Heart right ventricle (tissue), 16 donors: ENCODE measurements at regions not wholly inside any gene's neighbourhood (a gene's known extent, or its start where the extent isn't known, plus 50 kb on each side); places are given as distances from the start of the nearest gene placed in this dataset.

Source experiments
- ATAC-seq, 8 donors: fragments of 200-7000 bp; cut with Tn5 transposase; one replicate each; pipeline ENCODE4 v1.9.1; 2020; ENCODE audit warnings: mild to moderate bottlenecking in 8 of 8, moderate library complexity in 8 of 8, moderate number of reproducible peaks in 1 of 8
- DNase-seq, 2 donors: peaks; one replicate each; pipeline ENCODE4 v3.0.0-alpha.2; 2020
- H3K27ac ChIP-seq, 10 donors: fragments of 200-600 bp; sonication (generic) in 2 of 10; one replicate each; pipeline versions ENCODE4 v1.5.0 to v1.8.0; 2020 to 2022; ENCODE audit warnings: mild to moderate bottlenecking in 3 of 10
- H3K27me3 ChIP-seq, 7 donors: fragments of 200-600 bp; one replicate each; pipeline ENCODE4 v1.8.0; 2021 to 2022; ENCODE audit warnings: mild to moderate bottlenecking in 2 of 7
- H3K36me3 ChIP-seq, 9 donors: fragments of 200-600 bp; sonication (generic) in 1 of 9; one replicate each; pipeline versions ENCODE4 v1.5.0 to v1.8.0; 2020 to 2022; ENCODE audit warnings: mild to moderate bottlenecking in 2 of 9
- H3K4me1 ChIP-seq, 9 donors: fragments of 200-600 bp; sonication (generic) in 1 of 9; one replicate each; pipeline versions ENCODE4 v1.5.0 to v1.8.0; 2020 to 2022; ENCODE audit warnings: mild to moderate bottlenecking in 4 of 9
- H3K4me3 ChIP-seq, 10 donors: fragments of 200-600 bp; sonication (generic) in 2 of 10; one replicate each; pipeline versions ENCODE4 v1.5.0 to v1.8.0; 2020 to 2022; ENCODE audit warnings: mild to moderate bottlenecking in 7 of 10, moderate library complexity in 2 of 10
- H3K9me3 ChIP-seq, 11 donors: fragments of 200-600 bp in 10 of 11; sonication (generic) in 2 of 11; one replicate each; pipeline versions ENCODE4 v1.5.0 to v1.8.0; 2013 to 2022; ENCODE audit warnings: mild to moderate bottlenecking in 2 of 11, control low read depth in 1 of 11, moderate library complexity in 1 of 11
- WGBS, 2 donors: extraction: QIAGEN DNeasy Blood & Tissue Kit; methylation state at CpG; one replicate each; pipeline ENCODE4 v1.1.7; 2013; ENCODE audit warnings: inconsistent platforms in 1 of 2; 5-methylcytosine and 5-hydroxymethylcytosine counted together
- intact Hi-C, 10 donors: fragments of 100-400 bp; cut with DNase I; formaldehyde crosslinking; loops; one replicate each; pipeline versions ENCODE4 v1.11.1 to v1.14.2; 2022
- TF ChIP-seq, protein P1 (sequence below), 9 donors: fragments of 200-600 bp; sonication (generic) in 2 of 9; IDR thresholded peaks; one replicate each; pipeline versions ENCODE4 v1.5.0 to v1.8.0; 2021 to 2022; ENCODE audit warnings: antibody characterized with exemption in 9 of 9, mild to moderate bottlenecking in 5 of 9, moderate library complexity in 1 of 9
- donor health status: Arrhythmogenic right ventricular cardiomyopathy.
- donor health status: ischemic (EF 13 %, LVEDD 7.1; RV severe dilation, severe dysfunction).
- donor health status: healthy with polysubstance abuse.
- donor health status: DM: no; HTN: yes; CAD: no.
- donor health status: DM: no; HTN: no; CAD: no.
- donor health status: ischemic (EF 25% LVEDD 6.9; RV normal size, moderate dysfunction).
- donor health status: ischemic (EF 25% LVEDD 5.7; RV mildly dilated, moderate dysfunction).
- donor health status: healthy.
- donor health status: DM: yes; HTN: yes; CAD: no.
- donor health status: Ischemic cardiomyopathy.
- donor health status: ischemic (EF 35%, LVEDD 5.7; RV mildly dilated, moderate dysfunction).
- donor health status: nonischemic (EF 11% LVEDD 7.7; RV severe dilation, severe dysfunction).
- donor health status: DM: yes; HTN: yes; CAD: no.
- donor health status: PGD.
- donor health status: ischemic (EF 29% LVEDD 5.4; RV normal size, mild dysfunction).
- donor health status: nonischemic (EF 23%, LVEDD 6.1; RV moderate dilation, normal function).

DNA sequence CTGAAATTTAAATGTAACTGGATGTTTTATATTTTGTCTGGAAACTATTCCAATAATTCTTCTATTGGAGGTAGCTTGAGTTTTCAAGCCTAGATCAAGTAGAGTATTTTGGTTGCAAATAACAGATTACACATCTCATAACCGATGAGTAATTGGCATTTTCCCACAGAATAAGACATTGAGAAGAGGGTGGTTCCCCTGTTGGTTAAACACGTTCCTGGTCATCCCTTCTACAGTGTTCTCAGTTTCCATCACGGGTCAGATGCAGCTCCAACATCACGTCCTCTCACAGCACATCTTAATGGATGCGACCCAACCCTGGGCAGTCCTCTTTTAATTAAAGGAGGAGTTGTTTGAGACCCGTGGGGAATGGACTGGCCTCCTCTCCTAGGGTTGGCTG, 149.0 kb upstream of the ZNF516 start:
- Histone ChIP-seq H3K27ac (no peak overlapping the region), H3K9me3 (no peaks in the 10 kb centered on the region), H3K4me1 (no peaks in the 10 kb centered on the region), H3K27me3 (peaks cover 0 to 12% (median 0%) of the 10 kb centered on the region in 7 donors), H3K4me3 (no peak overlapping the region), H3K36me3 (no peaks in the 10 kb centered on the region)
- TF ChIP-seq, protein P1, sequence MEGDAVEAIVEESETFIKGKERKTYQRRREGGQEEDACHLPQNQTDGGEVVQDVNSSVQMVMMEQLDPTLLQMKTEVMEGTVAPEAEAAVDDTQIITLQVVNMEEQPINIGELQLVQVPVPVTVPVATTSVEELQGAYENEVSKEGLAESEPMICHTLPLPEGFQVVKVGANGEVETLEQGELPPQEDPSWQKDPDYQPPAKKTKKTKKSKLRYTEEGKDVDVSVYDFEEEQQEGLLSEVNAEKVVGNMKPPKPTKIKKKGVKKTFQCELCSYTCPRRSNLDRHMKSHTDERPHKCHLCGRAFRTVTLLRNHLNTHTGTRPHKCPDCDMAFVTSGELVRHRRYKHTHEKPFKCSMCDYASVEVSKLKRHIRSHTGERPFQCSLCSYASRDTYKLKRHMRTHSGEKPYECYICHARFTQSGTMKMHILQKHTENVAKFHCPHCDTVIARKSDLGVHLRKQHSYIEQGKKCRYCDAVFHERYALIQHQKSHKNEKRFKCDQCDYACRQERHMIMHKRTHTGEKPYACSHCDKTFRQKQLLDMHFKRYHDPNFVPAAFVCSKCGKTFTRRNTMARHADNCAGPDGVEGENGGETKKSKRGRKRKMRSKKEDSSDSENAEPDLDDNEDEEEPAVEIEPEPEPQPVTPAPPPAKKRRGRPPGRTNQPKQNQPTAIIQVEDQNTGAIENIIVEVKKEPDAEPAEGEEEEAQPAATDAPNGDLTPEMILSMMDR (IDR thresholded peaks at IDR 0.05): no peak
- 78 to 90% methylated on average over 6 of the region's 6 CpGs for WGBS, 2 donors
- intact Hi-C loops: no loop called here
- ATAC-seq (no peak), DNase-seq (no peak)

DNA sequence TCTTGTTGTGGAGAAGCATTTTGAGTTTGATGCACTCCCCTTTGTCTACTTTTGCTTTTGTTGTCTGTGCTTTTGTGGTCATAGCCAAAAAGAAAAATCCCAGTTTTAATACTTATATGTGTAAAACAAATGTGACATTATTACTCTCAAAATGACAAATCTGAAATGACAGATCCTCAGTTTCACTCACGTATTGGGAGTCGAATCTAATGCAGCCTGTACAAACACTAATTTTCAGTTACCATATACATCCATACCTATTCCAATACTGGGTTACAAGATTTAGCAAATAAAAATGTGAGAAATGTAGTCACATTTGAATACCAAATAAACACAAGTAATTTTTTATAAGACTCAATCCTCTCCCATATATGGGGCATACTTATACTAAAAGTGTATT, 148.2 kb upstream of the ZNF516 start:
- 88 to 90% methylated on average over 2 of the region's 2 CpGs for WGBS, 2 donors
- TF ChIP-seq, protein P1 (IDR thresholded peaks at IDR 0.05): no peak
- intact Hi-C loops: no loop called here

DNA sequence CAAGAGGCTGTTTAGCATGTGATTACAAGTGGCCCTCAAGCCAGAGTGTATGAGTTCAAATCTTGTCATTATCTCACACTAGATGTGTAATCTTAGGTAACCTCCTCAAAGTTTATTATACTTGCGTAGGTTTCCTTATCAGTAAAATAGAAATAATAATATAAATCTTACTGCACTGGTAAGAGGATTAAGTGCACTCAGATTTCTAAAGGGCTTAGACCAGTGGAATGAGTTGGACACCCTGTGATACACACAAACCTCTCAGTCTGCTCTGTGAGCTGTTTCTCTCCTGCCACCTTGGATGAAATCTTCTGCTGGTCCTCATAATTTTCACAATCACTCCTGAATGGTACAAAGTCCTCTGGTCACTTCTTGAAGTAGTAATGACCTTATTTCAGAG, 145.4 kb upstream of the ZNF516 start:
- DNase-seq: no peak
- WGBS, 2 donors: 77 to 83% methylated on average over 1 of the region's 1 CpG
- no peaks in the 10 kb centered on the region for H3K9me3 ChIP-seq

More for the DNA sequence above, 148.2 kb upstream of the ZNF516 start:
- no peak for DNase-seq
- H3K36me3 ChIP-seq: no peaks in the 10 kb centered on the region
- no peak overlapping the region for H3K27ac ChIP-seq
- no peak for ATAC-seq
- H3K4me3 ChIP-seq: no peak overlapping the region
- peaks cover 0 to 12% (median 0%) of the 10 kb centered on the region in 7 donors for H3K27me3 ChIP-seq
- H3K9me3 ChIP-seq: no peaks in the 10 kb centered on the region
- no peaks in the 10 kb centered on the region for H3K4me1 ChIP-seq

DNA sequence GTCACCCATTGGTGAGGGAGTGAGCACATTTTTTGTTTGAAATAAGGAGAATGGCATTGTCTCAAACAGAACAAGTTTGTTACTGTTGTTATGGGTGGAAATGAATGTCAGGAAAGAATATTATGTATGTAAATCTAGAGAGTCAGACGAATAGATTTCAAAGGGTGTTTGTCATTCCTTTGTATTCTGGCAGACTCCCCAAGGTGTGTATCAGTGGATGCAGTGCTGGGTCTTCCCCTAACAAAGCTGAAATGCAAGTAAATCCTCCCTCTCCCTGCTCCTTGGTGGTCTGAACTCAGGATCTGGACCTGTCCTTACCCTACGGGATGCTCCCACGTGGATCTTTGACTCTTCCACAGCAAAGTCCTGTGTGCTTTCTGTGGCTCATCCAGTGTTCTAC, 139.5 kb upstream of the ZNF516 start:
- TF ChIP-seq, protein P1 (IDR thresholded peaks at IDR 0.05): no peak
- intact Hi-C loops: no loop called here
- no peak for ATAC-seq
- Histone ChIP-seq H3K9me3 (peaks cover 0 to 9% (median 0%) of the 10 kb centered on the region in 11 donors), H3K27ac (no peak overlapping the region), H3K27me3 (no peaks in the 10 kb centered on the region), H3K4me3 (no peak overlapping the region), H3K36me3 (no peaks in the 10 kb centered on the region), H3K4me1 (no peaks in the 10 kb centered on the region)
- DNase-seq: no peak
- WGBS, 2 donors: 25 to 28% methylated on average over 3 of the region's 3 CpGs

More for the DNA sequence above, 145.4 kb upstream of the ZNF516 start:
- H3K27me3 ChIP-seq: peaks cover 0 to 5% (median 0%) of the 10 kb centered on the region in 7 donors
- TF ChIP-seq, protein P1 (IDR thresholded peaks at IDR 0.05): no peak
- no peaks in the 10 kb centered on the region for H3K36me3 ChIP-seq
- intact Hi-C loops: no loop called here
- ATAC-seq: no peak
- no peak overlapping the region for H3K4me3 ChIP-seq
- no peaks in the 10 kb centered on the region for H3K4me1 ChIP-seq
- no peak overlapping the region for H3K27ac ChIP-seq
